HG03432 (cell line): ENCODE measurements at regions not wholly inside any gene's neighbourhood (a gene's known extent, or its start where the extent isn't known, plus 50 kb on each side); places are given as distances from the start of the nearest gene placed in this dataset.
A peak's percentile ranks its signal among the peaks of the same experiment; 100 is the strongest.

Source experiments
- ATAC-seq: cut with Tn5 transposase; IDR thresholded peaks from one replicate; pipeline ENCODE4 v1.9.1; 2021; ENCODE audit warnings: mild to moderate bottlenecking, moderate library complexity; ENCODE audit not compliant: unreplicated experiment

- ATAC-seq, result no peak
Observed at GRCh38 chr6:71476872-71477271, 188.3 kb downstream of the OGFRL1 start.

GRCh38 chr6:71478834-71479541 lies 190.4 kb downstream of the OGFRL1 start:
- no peak for ATAC-seq

GRCh38 chr6:71480577-71480976 lies 192.0 kb downstream of the OGFRL1 start:
- no peak for ATAC-seq

GRCh38 chr6:71481011-71481410 lies 192.4 kb downstream of the OGFRL1 start:
- ATAC-seq, result no peak

GRCh38 chr6:71481801-71482200 lies 193.2 kb downstream of the OGFRL1 start:
- ATAC-seq, result no peak

- ATAC-seq, result no peak
Observed at GRCh38 chr6:71482742-71483141, 194.1 kb downstream of the OGFRL1 start.

GRCh38 chr6:71486461-71486860 lies 197.8 kb downstream of the OGFRL1 start:
- ATAC-seq, result peak; percentile 81

- no peak for ATAC-seq
Observed at GRCh38 chr6:71488186-71488585, 199.6 kb downstream of the OGFRL1 start.

GRCh38 chr6:71489736-71490135 lies 201.1 kb downstream of the OGFRL1 start:
- no peak for ATAC-seq

- no peak for ATAC-seq
Observed at GRCh38 chr6:71490876-71491275, 202.3 kb downstream of the OGFRL1 start.

GRCh38 chr6:71491844-71492243 lies 203.2 kb downstream of the OGFRL1 start:
- ATAC-seq, result no peak

- ATAC-seq, result no peak
Observed at GRCh38 chr6:71492668-71493067, 204.1 kb downstream of the OGFRL1 start.

- ATAC-seq, result peak; percentile 100
Observed at GRCh38 chr6:71496018-71496721, 207.6 kb downstream of the OGFRL1 start.

GRCh38 chr6:71496722-71497033 lies 208.1 kb downstream of the OGFRL1 start:
- ATAC-seq, result no peak

GRCh38 chr6:71498638-71499037 lies 210.0 kb downstream of the OGFRL1 start:
- ATAC-seq, result no peak

- ATAC-seq, result no peak
Observed at GRCh38 chr6:71499667-71500066, 211.1 kb downstream of the OGFRL1 start.

- ATAC-seq, result no peak
Observed at GRCh38 chr6:71502168-71502567, 213.6 kb downstream of the OGFRL1 start.

GRCh38 chr6:71502956-71503355 lies 214.3 kb downstream of the OGFRL1 start:
- ATAC-seq, result no peak

GRCh38 chr6:71507183-71507582 lies 218.6 kb downstream of the OGFRL1 start:
- no peak for ATAC-seq

- no peak for ATAC-seq
Observed at GRCh38 chr6:71509191-71510005, 220.8 kb downstream of the OGFRL1 start.

- ATAC-seq, result peak; percentile 88
Observed at GRCh38 chr6:71510057-71510713, 221.6 kb downstream of the OGFRL1 start.
